ENCODE measurements at regions not wholly inside any gene's neighbourhood (a gene's known extent, or its start where the extent isn't known, plus 50 kb on each side); places are given as distances from the start of the nearest gene placed in this dataset.
"Not testable (repeated sequence)": the region's sequence is repeated elsewhere in the genome, so short reads cannot be mapped to it uniquely, and the experiment has no call there.

GRCh38 chr9:81827616-81828296 is 100.5 kb upstream of the SPATA31D4 start:
- TF ChIP-seq CTCF (IDR thresholded peaks at IDR 0.05; ENCODE audit: low read depth, low read length): no peak
- DNase-seq (ENCODE audit: extremely low read depth, low read depth): no peak

GRCh38 chr9:81829195-81829882 is 98.9 kb upstream of the SPATA31D4 start:
- no peak for TF ChIP-seq CTCF (IDR thresholded peaks at IDR 0.05; ENCODE audit: low read depth, low read length)
- no peak for DNase-seq (ENCODE audit: extremely low read depth, low read depth)

GRCh38 chr9:81830431-81830830 is 97.8 kb upstream of the SPATA31D4 start:
- DNase-seq (ENCODE audit: extremely low read depth, low read depth): not testable (repeated sequence)

- TF ChIP-seq CTCF (IDR thresholded peaks at IDR 0.05; ENCODE audit: low read depth, low read length): no peak
- DNase-seq (ENCODE audit: extremely low read depth, low read depth): no peak
Observed at GRCh38 chr9:81832571-81833285, 95.5 kb upstream of the SPATA31D4 start.

GRCh38 chr9:81833563-81834345 is 94.5 kb upstream of the SPATA31D4 start:
- TF ChIP-seq CTCF (IDR thresholded peaks at IDR 0.05; ENCODE audit: low read depth, low read length): no peak
- no peak for DNase-seq (ENCODE audit: extremely low read depth, low read depth)

GRCh38 chr9:81841333-81841732 is 86.9 kb upstream of the SPATA31D4 start:
- TF ChIP-seq CTCF (IDR thresholded peaks at IDR 0.05; ENCODE audit: low read depth, low read length): no peak
- DNase-seq (ENCODE audit: extremely low read depth, low read depth): no peak

- no peak for TF ChIP-seq CTCF (IDR thresholded peaks at IDR 0.05; ENCODE audit: low read depth, low read length)
- DNase-seq (ENCODE audit: extremely low read depth, low read depth): no peak
Observed at GRCh38 chr9:81844131-81844567, 84.1 kb upstream of the SPATA31D4 start.

Measured in AG09319 (cell line).